ENCODE measurements at regions not wholly inside any gene's neighbourhood (a gene's known extent, or its start where the extent isn't known, plus 50 kb on each side); places are given as distances from the start of the nearest gene placed in this dataset.

- Histone ChIP-seq H3K36me3 (ENCODE audit: control insufficient read depth in 2 of 2, insufficient read depth in 2 of 2, low read length in 2 of 2) (no peaks in the 10 kb centered on the region), H3K9ac (ENCODE audit: low read depth in 1 of 2, low read length in 2 of 2) (no peak overlapping the region), H3K27ac (ENCODE audit: low read depth in 2 of 2, low read length in 2 of 2) (no peak overlapping the region), H3K4me1 (ENCODE audit: control insufficient read depth in 2 of 2, insufficient read depth in 2 of 2, low read length in 2 of 2) (no peaks in the 10 kb centered on the region), H3K27me3 (ENCODE audit: control insufficient read depth in 2 of 2, insufficient read depth in 2 of 2, low read length in 2 of 2) (no peaks in the 10 kb centered on the region), H3K9me3 (ENCODE audit: control insufficient read depth in 2 of 2, low read length in 2 of 2) (no peaks in the 10 kb centered on the region), H3K4me3 (ENCODE audit: low read length in 2 of 2) (no peak overlapping the region)
Observed at GRCh38 chr6:147621263-147621662, 112.8 kb downstream of the SAMD5 start.

- Histone ChIP-seq H3K4me1 (ENCODE audit: control insufficient read depth in 2 of 2, insufficient read depth in 2 of 2, low read length in 2 of 2) (no peaks in the 10 kb centered on the region), H3K36me3 (ENCODE audit: control insufficient read depth in 2 of 2, insufficient read depth in 2 of 2, low read length in 2 of 2) (no peaks in the 10 kb centered on the region), H3K9ac (ENCODE audit: low read depth in 1 of 2, low read length in 2 of 2) (no peak overlapping the region), H3K9me3 (ENCODE audit: control insufficient read depth in 2 of 2, low read length in 2 of 2) (no peaks in the 10 kb centered on the region), H3K4me3 (ENCODE audit: low read length in 2 of 2) (no peak overlapping the region), H3K27ac (ENCODE audit: low read depth in 2 of 2, low read length in 2 of 2) (no peak overlapping the region), H3K27me3 (ENCODE audit: control insufficient read depth in 2 of 2, insufficient read depth in 2 of 2, low read length in 2 of 2) (no peaks in the 10 kb centered on the region)
Observed at GRCh38 chr6:147621961-147622360, 113.5 kb downstream of the SAMD5 start.

- Histone ChIP-seq H3K27ac (ENCODE audit: low read depth in 2 of 2, low read length in 2 of 2) (no peak overlapping the region), H3K36me3 (ENCODE audit: control insufficient read depth in 2 of 2, insufficient read depth in 2 of 2, low read length in 2 of 2) (no peaks in the 10 kb centered on the region), H3K9ac (ENCODE audit: low read depth in 1 of 2, low read length in 2 of 2) (no peak overlapping the region), H3K9me3 (ENCODE audit: control insufficient read depth in 2 of 2, low read length in 2 of 2) (no peaks in the 10 kb centered on the region), H3K4me3 (ENCODE audit: low read length in 2 of 2) (no peak overlapping the region), H3K27me3 (ENCODE audit: control insufficient read depth in 2 of 2, insufficient read depth in 2 of 2, low read length in 2 of 2) (no peaks in the 10 kb centered on the region), H3K4me1 (ENCODE audit: control insufficient read depth in 2 of 2, insufficient read depth in 2 of 2, low read length in 2 of 2) (no peaks in the 10 kb centered on the region)
Observed at GRCh38 chr6:147624946-147625515, 116.5 kb downstream of the SAMD5 start.

DNA sequence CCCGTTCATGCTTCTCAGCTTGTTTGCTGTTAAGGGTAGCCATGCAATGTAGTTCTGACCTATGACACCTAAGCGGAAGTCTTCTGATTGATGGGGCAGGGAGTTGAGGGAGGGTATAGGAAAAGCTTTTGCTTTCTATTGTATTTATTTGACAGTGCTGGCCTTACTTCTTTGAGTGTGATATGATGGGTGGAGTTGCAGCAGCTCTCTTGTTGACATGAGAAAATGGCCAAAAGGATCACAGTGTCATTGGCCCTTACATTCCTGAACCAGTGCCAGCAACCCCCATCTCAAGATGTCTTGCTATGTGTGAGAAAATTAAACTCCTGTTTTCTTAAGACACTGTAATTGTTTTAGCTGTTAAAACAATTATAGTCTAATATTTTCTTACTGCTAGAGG is 117.5 kb downstream of the SAMD5 start:
- Histone ChIP-seq H3K27ac (ENCODE audit: low read depth in 2 of 2, low read length in 2 of 2) (no peak overlapping the region), H3K9ac (ENCODE audit: low read depth in 1 of 2, low read length in 2 of 2) (no peak overlapping the region), H3K9me3 (ENCODE audit: control insufficient read depth in 2 of 2, low read length in 2 of 2) (no peaks in the 10 kb centered on the region), H3K36me3 (ENCODE audit: control insufficient read depth in 2 of 2, insufficient read depth in 2 of 2, low read length in 2 of 2) (no peaks in the 10 kb centered on the region), H3K4me3 (ENCODE audit: low read length in 2 of 2) (no peak overlapping the region), H3K4me1 (ENCODE audit: control insufficient read depth in 2 of 2, insufficient read depth in 2 of 2, low read length in 2 of 2) (no peaks in the 10 kb centered on the region), H3K27me3 (ENCODE audit: control insufficient read depth in 2 of 2, insufficient read depth in 2 of 2, low read length in 2 of 2) (no peaks in the 10 kb centered on the region)

- H3K27me3 ChIP-seq (ENCODE audit: control insufficient read depth in 2 of 2, insufficient read depth in 2 of 2, low read length in 2 of 2) = no peaks in the 10 kb centered on the region
- H3K4me3 ChIP-seq (ENCODE audit: low read length in 2 of 2) = no peak overlapping the region
- H3K36me3 ChIP-seq (ENCODE audit: control insufficient read depth in 2 of 2, insufficient read depth in 2 of 2, low read length in 2 of 2) = no peaks in the 10 kb centered on the region
- H3K9ac ChIP-seq (ENCODE audit: low read depth in 1 of 2, low read length in 2 of 2) = no peak overlapping the region
- H3K9me3 ChIP-seq (ENCODE audit: control insufficient read depth in 2 of 2, low read length in 2 of 2) = no peaks in the 10 kb centered on the region
- H3K27ac ChIP-seq (ENCODE audit: low read depth in 2 of 2, low read length in 2 of 2) = no peak overlapping the region
- no peaks in the 10 kb centered on the region for H3K4me1 ChIP-seq (ENCODE audit: control insufficient read depth in 2 of 2, insufficient read depth in 2 of 2, low read length in 2 of 2)
Observed at GRCh38 chr6:147627411-147627810, 118.9 kb downstream of the SAMD5 start.

DNA sequence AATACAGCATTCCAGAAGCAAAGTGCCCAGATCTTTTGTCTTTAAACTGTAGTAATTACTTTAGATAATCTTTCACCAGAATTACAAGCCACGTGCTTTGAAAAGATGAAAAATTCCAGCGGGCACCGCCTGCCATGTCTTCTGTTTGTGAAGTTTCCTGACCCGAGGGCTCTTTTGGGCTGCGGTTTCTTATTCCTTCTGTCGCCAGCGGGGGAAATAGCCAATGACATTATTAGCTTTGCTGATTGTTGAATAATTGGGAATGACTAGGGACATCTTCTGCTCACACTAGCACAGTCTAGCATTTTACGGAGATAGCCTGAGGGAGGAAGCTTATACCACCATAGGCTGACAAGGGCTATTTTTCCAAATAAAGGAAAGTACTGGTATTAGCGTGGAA is 124.7 kb downstream of the SAMD5 start:
- H3K4me1 ChIP-seq (ENCODE audit: control insufficient read depth in 2 of 2, insufficient read depth in 2 of 2, low read length in 2 of 2) = no peaks in the 10 kb centered on the region
- no peaks in the 10 kb centered on the region for H3K36me3 ChIP-seq (ENCODE audit: control insufficient read depth in 2 of 2, insufficient read depth in 2 of 2, low read length in 2 of 2)
- no peak overlapping the region for H3K4me3 ChIP-seq (ENCODE audit: low read length in 2 of 2)
- H3K27ac ChIP-seq (ENCODE audit: low read depth in 2 of 2, low read length in 2 of 2) = no peak overlapping the region
- H3K9ac ChIP-seq (ENCODE audit: low read depth in 1 of 2, low read length in 2 of 2) = no peak overlapping the region
- no peaks in the 10 kb centered on the region for H3K27me3 ChIP-seq (ENCODE audit: control insufficient read depth in 2 of 2, insufficient read depth in 2 of 2, low read length in 2 of 2)
- no peaks in the 10 kb centered on the region for H3K9me3 ChIP-seq (ENCODE audit: control insufficient read depth in 2 of 2, low read length in 2 of 2)

DNA sequence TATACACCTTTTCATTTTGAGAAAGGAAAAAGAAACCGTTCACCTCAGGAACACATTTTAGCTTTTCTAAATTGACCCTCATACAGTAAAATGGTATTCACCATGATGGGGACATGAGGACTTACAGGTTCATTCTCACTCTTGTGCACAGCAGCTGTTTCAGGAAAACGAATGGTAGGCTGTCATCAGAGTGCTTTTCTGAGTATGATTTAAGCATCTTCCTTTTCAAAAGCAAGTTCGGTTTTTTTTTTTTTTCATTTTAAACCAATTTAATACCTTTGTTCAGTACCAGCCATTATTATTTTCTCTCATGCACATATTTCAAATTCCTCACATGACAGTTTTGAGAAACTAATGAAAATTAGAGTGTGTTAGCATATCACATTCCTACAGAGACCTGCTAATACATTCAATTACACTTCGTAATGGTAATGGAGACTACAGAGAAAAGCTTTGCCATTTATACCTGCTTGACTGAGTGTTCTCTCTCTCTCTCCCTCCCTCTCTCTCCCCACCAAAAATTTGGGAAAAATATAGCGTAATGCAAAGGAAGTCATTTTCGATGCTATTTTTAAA is 129.2 kb downstream of the SAMD5 start:
- Histone ChIP-seq H3K27ac (ENCODE audit: low read depth in 2 of 2, low read length in 2 of 2) (no peak overlapping the region), H3K4me3 (ENCODE audit: low read length in 2 of 2) (no peak overlapping the region), H3K4me1 (ENCODE audit: control insufficient read depth in 2 of 2, insufficient read depth in 2 of 2, low read length in 2 of 2) (no peaks in the 10 kb centered on the region), H3K36me3 (ENCODE audit: control insufficient read depth in 2 of 2, insufficient read depth in 2 of 2, low read length in 2 of 2) (no peaks in the 10 kb centered on the region), H3K9me3 (ENCODE audit: control insufficient read depth in 2 of 2, low read length in 2 of 2) (no peaks in the 10 kb centered on the region), H3K9ac (ENCODE audit: low read depth in 1 of 2, low read length in 2 of 2) (no peak overlapping the region), H3K27me3 (ENCODE audit: control insufficient read depth in 2 of 2, insufficient read depth in 2 of 2, low read length in 2 of 2) (no peaks in the 10 kb centered on the region)

DNA sequence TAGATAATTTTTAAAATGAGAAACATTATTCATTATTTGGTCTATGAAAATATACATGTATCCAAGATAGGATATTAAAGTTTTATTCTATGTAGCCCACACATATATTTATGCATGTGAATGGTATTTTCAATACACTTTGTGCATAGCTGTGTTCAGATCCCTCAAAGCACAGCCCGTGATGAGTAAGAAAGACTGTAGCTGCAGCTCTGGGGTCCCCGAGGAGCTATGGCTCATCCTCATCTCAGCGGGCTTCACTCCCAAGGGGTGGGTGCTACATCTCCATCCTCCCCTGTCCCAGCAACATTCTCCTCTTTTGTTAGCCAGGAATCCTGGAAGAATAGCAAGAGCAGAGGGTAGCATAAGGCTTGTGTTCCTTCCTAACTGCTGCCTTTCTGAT is 130.8 kb downstream of the SAMD5 start:
- Histone ChIP-seq H3K4me3 (ENCODE audit: low read length in 2 of 2) (no peak overlapping the region), H3K4me1 (ENCODE audit: control insufficient read depth in 2 of 2, insufficient read depth in 2 of 2, low read length in 2 of 2) (no peaks in the 10 kb centered on the region), H3K9me3 (ENCODE audit: control insufficient read depth in 2 of 2, low read length in 2 of 2) (no peaks in the 10 kb centered on the region), H3K27me3 (ENCODE audit: control insufficient read depth in 2 of 2, insufficient read depth in 2 of 2, low read length in 2 of 2) (no peaks in the 10 kb centered on the region), H3K27ac (ENCODE audit: low read depth in 2 of 2, low read length in 2 of 2) (no peak overlapping the region), H3K36me3 (ENCODE audit: control insufficient read depth in 2 of 2, insufficient read depth in 2 of 2, low read length in 2 of 2) (no peaks in the 10 kb centered on the region), H3K9ac (ENCODE audit: low read depth in 1 of 2, low read length in 2 of 2) (no peak overlapping the region)

GRCh38 chr6:147640606-147641005 is 132.1 kb downstream of the SAMD5 start:
- no peaks in the 10 kb centered on the region for H3K27me3 ChIP-seq (ENCODE audit: control insufficient read depth in 2 of 2, insufficient read depth in 2 of 2, low read length in 2 of 2)
- no peaks in the 10 kb centered on the region for H3K9me3 ChIP-seq (ENCODE audit: control insufficient read depth in 2 of 2, low read length in 2 of 2)
- no peak overlapping the region for H3K27ac ChIP-seq (ENCODE audit: low read depth in 2 of 2, low read length in 2 of 2)
- no peaks in the 10 kb centered on the region for H3K4me1 ChIP-seq (ENCODE audit: control insufficient read depth in 2 of 2, insufficient read depth in 2 of 2, low read length in 2 of 2)
- H3K4me3 ChIP-seq (ENCODE audit: low read length in 2 of 2) = no peak overlapping the region
- H3K9ac ChIP-seq (ENCODE audit: low read depth in 1 of 2, low read length in 2 of 2) = no peak overlapping the region
- H3K36me3 ChIP-seq (ENCODE audit: control insufficient read depth in 2 of 2, insufficient read depth in 2 of 2, low read length in 2 of 2) = no peaks in the 10 kb centered on the region

- no peaks in the 10 kb centered on the region for H3K9me3 ChIP-seq (ENCODE audit: control insufficient read depth in 2 of 2, low read length in 2 of 2)
- H3K27ac ChIP-seq (ENCODE audit: low read depth in 2 of 2, low read length in 2 of 2) = no peak overlapping the region
- H3K4me3 ChIP-seq (ENCODE audit: low read length in 2 of 2) = no peak overlapping the region
- no peak overlapping the region for H3K9ac ChIP-seq (ENCODE audit: low read depth in 1 of 2, low read length in 2 of 2)
- no peaks in the 10 kb centered on the region for H3K4me1 ChIP-seq (ENCODE audit: control insufficient read depth in 2 of 2, insufficient read depth in 2 of 2, low read length in 2 of 2)
- H3K27me3 ChIP-seq (ENCODE audit: control insufficient read depth in 2 of 2, insufficient read depth in 2 of 2, low read length in 2 of 2) = no peaks in the 10 kb centered on the region
- no peaks in the 10 kb centered on the region for H3K36me3 ChIP-seq (ENCODE audit: control insufficient read depth in 2 of 2, insufficient read depth in 2 of 2, low read length in 2 of 2)
Observed at GRCh38 chr6:147641511-147641910, 133.0 kb downstream of the SAMD5 start.

DNA sequence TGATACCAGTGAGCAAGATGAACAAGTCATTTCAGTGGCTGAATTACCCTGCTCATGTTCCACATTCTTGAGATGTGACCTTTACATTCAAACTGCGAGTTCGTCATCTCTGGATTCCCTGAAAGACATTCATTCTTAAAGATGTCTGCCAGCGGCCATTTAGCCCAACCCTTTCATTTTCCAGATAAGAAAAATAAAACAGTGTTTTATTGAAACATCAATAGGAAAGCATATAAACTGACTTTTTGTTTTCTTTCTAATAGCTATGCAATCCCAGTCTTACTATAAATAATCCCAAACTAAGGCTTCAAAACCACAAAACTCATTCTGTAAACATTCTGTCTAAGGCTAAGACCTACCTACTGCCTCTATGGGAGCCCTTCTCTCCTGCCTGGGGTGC is 134.0 kb downstream of the SAMD5 start:
- H3K4me1 ChIP-seq (ENCODE audit: control insufficient read depth in 2 of 2, insufficient read depth in 2 of 2, low read length in 2 of 2) = no peaks in the 10 kb centered on the region
- H3K9ac ChIP-seq (ENCODE audit: low read depth in 1 of 2, low read length in 2 of 2) = no peak overlapping the region
- no peaks in the 10 kb centered on the region for H3K27me3 ChIP-seq (ENCODE audit: control insufficient read depth in 2 of 2, insufficient read depth in 2 of 2, low read length in 2 of 2)
- H3K4me3 ChIP-seq (ENCODE audit: low read length in 2 of 2) = no peak overlapping the region
- no peak overlapping the region for H3K27ac ChIP-seq (ENCODE audit: low read depth in 2 of 2, low read length in 2 of 2)
- no peaks in the 10 kb centered on the region for H3K36me3 ChIP-seq (ENCODE audit: control insufficient read depth in 2 of 2, insufficient read depth in 2 of 2, low read length in 2 of 2)
- no peaks in the 10 kb centered on the region for H3K9me3 ChIP-seq (ENCODE audit: control insufficient read depth in 2 of 2, low read length in 2 of 2)
